ENCODE measurements at regions not wholly inside any gene's neighbourhood (a gene's known extent, or its start where the extent isn't known, plus 50 kb on each side); places are given as distances from the start of the nearest gene placed in this dataset.
"Not testable (repeated sequence)": the region's sequence is repeated elsewhere in the genome, so short reads cannot be mapped to it uniquely, and the experiment has no call there.

DNA sequence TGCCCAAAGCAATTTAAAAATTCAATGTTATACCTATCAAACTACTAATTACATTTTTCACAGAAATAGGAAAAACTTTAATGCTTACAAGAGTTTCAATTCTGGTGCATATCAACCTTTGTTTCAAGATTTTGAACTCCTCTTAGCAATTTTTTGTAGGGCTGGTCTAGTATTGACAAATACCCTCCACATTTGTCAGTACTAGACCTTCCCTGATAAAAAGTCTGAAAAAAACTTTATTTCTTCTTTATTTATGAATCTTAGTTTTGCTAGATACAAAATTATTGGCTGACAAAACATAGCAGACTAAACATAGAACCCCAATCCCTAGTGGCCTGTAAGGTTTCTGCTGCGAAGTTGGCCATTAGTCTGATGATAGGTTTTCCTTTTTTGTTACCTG is 1804.9 kb downstream of the EFNA5 start:
- DNase-seq = no peak

DNA sequence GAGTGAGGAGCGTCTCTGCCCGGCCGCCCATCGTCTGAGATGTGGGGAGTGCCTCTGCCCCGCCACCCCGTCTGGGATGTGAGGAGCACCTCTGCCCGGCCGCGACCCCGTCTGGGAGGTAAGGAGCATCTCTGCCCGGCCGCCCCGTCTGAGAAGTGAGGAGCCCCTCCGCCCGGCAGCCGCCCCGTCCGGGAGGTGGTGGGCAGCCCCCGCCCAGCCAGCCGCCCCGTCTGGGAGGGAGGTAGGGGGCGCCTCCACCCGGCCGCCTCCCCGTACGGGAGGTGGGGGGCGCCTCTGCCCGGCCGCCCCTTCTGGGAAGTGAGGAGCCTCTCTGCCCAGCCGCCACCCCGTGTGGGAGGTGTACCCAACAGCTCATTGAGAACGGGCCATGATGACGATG is 1811.4 kb downstream of the EFNA5 start:
- DNase-seq = not testable (repeated sequence)

DNA sequence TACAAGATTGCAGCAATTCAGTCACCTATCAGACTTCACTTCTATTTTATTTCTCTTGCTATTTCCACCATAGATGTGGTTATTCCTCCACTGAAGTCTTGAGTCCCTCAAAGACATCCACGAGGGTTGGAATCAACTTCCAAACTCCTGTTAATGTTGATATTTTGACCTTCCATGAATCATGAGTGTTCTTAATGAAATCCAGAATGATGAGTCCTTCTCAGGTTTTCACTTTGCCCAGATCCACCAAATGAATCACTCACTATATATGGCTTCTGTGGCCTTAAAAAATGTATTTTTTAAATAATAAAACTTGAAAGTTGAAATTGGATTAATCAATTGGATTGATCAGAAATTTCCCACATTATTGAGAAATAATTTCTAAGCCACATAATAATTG is 1821.0 kb downstream of the EFNA5 start:
- no peak for DNase-seq

DNA sequence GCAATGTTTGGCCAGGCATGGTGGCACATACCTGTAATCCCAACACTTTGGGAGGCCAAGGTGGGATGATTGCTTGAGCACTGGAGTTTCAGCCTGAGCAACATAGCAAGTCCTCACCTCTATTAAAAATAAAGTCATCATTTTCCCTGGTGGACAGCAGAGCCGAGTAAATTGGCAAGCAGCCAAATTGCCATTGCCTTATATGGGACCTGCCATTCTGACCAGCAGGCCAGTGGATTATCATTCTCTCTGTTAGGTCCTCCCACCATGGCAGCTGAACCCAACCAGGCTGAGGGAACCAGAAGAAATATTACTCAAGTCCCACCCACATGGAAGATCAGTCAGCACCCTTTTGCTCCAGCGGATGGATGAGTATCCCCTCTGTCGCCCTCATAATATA is 1829.9 kb downstream of the EFNA5 start:
- no peak for DNase-seq

DNA sequence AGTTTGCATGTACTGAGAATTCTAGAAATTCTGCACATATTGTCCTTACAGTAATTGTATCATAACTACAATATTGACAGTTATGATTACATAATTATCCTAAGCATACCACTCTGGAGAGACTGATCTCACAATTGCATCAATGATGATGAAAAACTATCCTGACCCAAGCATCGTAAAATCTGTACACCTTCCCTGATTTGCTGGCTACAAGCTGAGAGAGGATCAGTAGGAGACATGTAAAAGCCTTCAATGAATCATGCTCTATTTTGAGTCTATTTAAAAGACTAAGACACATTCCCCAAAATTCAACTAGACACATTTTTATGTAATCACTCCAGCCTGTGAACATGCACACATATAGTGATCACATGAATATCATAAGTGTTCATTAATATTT is 1833.8 kb downstream of the EFNA5 start:
- no peak for DNase-seq

DNA sequence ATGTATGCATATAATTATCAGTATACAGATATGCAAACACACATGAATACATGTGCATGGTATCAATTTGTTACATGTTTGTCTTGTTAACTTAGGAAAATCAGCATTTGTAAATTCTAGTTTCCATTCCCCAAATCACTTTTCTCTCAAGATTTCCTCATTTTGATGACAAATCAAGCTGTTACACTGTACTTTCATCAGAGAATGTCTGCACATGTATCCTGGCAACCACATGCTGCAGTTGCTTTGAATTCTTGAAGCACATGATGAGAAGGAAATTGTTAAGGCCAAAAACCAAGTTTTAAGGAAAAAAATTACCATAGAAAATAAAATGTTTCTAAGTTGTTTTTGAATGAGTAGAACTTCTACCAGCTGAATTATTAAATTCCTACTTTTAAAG is 1834.5 kb downstream of the EFNA5 start:
- no peak for DNase-seq

DNA sequence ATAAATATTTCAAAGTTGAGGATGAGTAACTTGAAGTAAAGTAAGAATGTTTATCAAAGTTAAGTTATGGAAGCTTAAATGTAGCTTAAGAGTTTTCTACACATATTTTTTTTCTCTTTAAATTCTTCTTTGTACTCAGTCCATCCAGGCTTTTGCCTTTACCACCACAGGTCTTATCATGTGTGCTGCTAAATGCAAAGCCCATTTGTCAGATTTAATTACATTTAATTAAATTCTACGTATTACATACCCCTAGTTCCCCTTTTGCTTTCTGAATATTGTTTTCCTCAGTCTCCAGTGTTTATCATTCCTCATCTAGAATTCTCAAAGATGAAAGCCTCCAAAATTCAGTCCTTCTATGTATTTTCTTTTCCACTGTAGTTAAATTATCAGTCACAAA is 1841.9 kb downstream of the EFNA5 start:
- no peak for DNase-seq

DNA sequence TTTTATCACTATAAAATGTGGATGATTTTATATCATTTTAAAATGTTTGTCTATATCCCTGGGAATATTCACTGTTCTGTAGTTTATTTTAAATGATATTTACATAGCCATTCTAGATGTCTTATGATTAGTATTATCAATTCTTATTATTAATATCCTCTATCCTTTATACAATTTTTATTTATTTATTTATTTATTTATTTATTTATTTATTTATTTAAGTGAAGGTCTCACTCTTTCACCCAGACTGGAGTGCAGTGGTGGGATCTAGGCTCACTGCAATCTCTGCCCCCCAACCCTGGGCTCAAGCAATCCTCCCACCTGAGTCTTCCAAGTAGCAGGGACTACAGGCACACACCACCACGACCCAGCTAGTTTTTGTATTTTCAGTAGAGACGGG is 1848.9 kb downstream of the EFNA5 start:
- no peak for DNase-seq

DNA sequence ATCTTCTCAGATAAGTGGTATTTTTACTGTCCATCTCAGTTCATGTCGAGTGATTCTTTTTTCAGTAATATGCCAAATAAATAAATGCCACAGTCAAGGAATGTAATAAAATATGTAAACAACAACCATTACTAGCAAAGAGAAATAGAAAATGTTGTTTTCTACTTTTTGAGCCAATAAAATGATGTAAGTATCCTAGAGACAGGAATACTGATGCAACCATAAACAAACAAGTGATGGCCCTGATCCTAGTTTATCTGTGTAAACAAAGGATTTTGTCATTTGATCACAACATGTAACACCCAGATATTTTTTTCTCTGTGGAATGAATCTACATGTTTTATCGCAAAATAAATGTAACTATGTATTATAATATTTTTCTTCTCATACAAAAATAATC is 1852.8 kb downstream of the EFNA5 start:
- DNase-seq = no peak

DNA sequence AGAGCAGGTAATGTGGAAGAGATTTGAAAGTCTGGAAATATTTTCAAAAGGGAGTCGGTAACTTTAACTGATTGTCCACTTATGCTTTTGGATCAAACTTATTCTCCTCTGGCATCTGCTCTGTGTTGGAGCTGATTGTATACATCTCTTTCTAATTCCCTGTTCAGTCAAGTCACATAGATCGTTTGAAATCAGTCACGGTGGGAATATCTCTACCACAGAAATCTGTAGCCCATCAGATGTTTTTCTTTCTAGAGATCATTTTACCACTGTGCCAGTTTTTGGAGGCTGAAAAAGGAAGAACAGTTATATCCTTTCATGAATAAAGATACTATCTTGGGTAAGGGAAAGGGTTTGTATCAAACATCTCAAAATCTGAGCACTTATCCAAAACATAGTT is 1853.3 kb downstream of the EFNA5 start:
- DNase-seq = no peak

DNA sequence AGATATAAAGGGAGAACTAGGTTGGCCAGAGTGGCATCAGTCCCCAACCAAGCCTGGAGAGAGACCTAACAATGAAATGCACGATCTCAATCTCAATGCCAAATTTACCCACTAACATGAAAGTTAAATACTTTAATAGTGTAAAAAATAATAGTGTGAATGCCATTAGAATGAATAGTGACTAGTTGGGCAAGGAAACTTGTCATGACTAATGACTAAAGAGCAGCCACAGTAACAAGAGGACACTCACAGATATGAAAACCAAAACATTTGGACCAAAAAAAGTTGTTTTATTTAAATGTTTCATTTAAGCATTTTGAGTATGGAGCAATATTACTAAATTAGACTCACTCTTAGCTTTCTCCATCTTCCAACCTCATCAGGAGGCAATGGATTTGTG is 1853.8 kb downstream of the EFNA5 start:
- no peak for DNase-seq

DNA sequence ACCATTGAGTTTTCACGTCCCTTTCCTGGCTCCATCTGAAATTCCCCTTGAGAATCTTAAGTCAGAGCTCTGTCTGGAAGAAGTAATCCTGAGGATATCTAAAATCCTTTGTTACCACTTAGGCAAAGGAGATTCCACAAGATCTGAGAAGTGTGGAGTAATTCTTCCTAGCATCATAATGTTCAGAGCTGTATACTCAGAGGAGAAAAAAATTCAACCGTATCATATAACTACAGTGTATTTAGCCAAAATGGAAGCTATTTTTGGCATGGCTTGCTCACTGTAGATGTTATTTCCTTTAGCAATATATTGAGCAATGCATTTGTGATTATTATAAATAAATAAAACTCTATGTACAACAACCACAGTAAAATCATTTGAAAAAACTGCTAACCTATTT is 1858.4 kb downstream of the EFNA5 start:
- DNase-seq = no peak

DNA sequence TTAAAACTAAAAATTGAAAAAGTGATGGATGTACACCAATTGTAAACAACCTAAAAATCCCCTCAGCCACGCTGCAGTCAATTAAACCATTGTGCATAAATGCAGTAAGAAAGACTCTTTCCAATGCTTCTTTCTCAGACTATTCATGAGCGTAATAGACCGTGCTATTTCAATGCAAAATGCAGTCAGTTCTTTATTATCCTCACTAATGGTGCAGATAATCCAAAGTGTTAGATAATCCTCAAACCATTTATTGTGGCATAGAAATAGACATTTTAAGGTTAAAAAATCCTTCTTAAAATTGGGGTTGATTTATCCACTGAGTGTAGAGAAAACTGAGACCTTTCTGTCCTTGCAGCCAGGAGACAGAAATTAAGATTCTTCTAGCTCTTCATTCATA is 1862.8 kb downstream of the EFNA5 start:
- DNase-seq = no peak

DNA sequence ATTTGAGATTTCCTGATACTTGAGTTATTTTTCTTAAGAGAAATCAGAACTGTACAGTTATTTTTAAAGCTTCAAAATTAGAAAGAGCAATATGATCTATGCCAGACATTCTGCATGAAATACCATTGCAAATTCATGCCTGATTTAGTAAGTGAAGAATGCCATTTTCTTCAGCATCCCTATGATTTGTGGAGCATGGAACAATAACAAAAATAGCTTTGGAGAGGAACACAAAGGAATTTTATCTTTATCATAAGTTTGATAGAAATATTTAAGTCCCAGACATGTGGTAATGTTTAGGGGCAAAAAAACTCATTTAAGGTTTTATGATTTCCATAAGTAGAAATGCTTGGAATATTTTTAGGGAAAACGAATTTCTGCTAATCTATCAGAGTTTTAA is 1863.4 kb downstream of the EFNA5 start:
- DNase-seq = no peak

DNA sequence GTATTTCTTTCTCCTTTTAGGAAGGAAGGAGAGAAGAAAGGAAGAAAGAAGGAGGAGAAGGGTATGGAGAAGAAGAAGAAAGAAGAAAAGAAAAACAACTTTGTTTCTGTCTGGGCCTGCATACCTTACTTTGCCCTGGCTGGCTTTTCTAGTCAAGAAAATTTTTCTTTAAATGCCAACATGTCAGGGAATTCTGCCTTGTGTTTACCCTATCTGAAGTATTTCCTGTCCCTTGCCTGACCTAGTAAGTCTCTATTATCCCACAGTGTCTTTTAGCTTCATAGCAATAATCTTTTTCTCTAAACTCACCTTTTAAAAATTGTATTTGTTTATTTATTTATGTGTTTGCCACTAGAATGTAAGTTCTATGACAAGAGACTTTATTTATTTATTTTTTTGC is 1864.1 kb downstream of the EFNA5 start:
- no peak for DNase-seq

DNA sequence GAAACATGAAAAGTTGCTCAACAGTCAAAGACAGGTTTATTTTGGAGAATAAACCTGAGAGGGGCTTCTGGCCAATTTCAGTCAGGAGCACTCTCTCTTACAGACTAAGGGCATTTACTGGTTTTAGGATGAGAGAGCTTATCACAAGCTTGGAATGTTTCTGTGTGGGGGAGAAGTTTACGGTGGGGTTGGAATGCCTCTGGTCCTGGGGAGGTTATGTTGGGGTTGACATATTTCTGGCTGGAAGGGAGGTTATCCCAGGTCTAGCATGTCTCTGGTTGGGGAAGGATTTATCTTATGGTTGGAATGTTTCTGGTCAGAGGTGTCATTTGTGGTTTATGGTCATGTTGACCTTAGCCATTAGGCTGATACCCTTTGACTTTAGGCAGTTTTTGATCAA is 1867.3 kb downstream of the EFNA5 start:
- DNase-seq = no peak

DNA sequence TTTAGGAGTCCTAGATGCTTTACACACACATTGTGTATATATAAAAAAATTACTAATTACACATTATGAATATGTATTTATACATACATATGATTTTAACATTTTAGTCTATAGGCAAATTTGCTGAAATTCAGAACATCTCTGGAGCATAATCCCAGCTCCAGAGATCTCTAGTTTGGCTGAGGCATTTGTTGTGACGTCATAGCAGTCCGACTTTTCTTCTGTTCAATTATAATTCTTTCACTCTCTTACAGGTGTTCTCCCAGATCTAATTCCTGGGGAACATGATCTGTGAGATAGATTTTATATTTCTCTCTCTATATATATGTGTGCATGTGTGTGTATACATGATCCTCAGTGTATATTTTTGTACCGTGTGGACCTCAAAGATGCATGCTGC is 1876.2 kb downstream of the EFNA5 start:
- DNase-seq = no peak

DNA sequence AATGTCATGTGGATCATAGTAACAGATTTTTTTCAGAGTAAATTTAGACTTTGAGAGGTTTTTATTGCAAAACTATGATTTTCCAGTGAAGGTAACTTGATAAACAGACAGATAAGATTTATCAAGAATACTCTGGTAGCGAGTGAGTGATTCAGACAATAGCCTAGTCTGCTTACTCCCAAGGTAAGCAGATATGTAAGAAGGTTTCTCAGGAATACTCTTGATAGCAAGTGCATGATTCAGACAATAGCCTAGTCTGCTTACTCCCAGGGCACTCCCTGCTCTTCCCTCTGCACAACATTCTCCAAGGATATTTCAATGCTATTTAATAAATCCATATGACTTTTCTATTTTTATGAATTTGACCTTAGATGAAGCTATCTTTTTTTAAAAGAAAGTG is 1881.5 kb downstream of the EFNA5 start:
- no peak for DNase-seq

DNA sequence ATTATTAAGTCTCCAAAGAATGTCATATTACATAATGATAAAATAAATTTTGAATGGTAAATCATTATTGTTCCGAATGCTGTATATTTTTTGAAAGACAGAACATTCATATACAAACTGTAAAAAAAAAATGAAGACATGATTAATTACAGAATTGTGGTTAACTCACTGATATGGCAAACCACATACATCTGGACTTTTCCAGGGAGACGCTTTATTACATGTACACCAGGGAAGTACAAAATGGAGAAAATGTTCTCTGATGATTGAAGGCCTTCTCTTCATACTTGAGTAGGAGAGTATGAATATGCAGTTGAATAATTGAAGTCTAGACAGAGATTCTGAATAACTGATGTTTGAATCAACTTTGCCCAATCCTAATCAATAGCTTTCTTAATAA is 1886.9 kb downstream of the EFNA5 start:
- no peak for DNase-seq

DNA sequence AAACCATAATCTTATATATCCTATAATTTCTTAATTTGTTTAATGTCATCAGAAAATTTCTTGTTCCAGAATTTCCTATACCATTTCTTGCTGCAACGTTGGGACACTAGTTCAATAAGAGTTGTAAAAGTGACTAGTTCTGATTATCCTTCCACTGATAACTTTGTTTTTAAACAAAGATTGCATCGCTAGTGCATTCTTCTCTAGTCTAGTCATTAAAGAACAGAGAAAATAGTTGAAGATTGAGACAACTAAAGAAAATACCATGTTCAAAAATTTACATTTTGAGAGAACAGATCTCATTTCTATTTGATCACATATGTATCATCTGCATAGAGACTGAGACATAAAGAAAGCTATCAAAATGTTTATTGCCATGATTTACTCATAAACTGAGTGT is 1888.2 kb downstream of the EFNA5 start:
- no peak for DNase-seq

DNA sequence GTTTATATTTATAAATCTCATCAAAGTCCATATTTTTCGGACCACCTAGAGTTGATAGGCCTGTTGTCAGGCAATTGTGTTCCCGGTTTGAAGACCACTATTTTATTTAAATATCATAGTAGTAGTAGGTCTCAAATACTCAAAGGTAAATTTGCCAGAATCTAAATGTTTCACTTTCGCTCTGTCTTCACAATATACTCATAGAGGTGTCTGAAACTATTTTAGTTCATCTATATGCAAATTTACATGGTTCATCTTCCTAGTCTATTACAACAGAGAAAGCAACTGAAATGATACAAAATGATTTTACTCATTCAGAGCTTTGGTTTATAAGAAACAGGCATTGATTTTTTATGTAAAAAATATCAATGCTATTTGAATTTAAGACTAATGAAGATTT is 1897.5 kb downstream of the EFNA5 start:
- DNase-seq = no peak

DNA sequence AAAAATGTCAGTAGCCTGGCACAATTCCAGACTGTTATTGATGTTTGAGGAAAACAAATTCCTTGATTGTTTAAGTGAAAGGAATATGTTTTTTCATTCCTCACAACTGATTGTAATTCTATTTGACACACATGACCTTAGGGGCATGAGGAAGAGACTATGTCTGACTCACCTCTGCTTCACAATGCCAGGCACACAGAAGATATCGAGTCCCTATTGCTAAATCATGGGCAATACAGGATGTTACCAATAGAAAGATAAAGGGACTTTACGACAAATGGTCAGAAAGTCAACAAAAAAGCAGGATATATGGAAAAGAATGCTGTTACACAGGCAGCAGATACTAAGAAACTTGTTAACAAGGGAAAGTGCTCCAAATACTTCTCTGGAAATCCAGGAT is 1903.5 kb downstream of the EFNA5 start:
- no peak for DNase-seq

DNA sequence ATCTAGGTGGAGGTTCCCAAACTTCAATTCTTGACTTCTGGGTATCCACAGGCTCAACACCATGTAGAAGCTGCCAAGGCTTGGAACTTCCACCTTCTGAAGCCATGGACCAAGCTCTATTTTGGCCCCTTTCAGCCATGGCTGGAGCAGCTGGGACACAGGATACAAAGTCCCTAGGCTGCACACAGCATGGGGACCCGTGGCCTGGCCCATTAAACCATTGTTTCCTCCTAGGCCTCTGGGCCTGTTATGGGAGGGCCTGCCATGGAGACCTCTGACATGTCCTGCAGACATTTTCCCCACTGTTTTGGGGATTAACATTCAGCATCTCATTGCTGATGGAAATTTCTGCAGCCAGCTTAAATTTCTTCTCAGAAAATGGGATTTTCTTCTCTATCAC is 1908.0 kb downstream of the EFNA5 start:
- DNase-seq = no peak

DNA sequence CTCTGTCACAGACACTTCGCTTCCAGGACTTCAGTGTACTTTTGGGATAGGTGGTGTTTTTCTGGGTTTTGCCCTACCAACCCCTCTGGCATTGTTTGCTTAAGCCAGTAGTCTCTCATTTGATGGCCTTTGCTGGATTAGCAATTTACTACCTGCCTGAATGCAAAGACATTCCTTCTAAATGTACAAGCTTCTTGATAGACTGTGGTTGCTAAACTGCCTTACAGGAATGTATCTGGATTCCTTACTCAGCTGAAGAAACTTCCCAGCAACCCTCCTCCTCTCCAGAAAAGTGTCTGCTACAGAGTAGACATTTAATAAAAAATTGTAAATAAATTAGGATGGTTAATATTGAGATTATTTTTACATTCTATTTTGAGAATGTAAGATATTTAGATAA is 1916.7 kb downstream of the EFNA5 start:
- no peak for DNase-seq

DNA sequence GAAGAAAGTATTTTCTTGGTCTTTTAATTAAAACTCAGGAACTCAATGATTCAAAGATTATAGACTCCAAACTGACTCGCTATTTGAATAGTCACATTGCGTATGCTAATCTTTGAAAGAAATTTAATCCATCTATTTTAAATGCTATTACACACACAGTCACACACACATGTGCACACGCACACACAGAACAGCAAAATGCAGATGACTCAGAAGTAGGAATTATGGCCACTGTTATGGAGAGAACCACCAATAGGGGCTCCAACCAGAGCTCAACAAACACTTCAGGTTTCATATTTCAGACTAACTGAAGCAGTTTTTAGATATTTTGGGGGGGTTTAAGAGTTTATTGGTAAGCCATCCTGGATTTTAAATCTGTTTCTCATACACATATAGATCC is 1917.9 kb downstream of the EFNA5 start:
- no peak for DNase-seq

DNA sequence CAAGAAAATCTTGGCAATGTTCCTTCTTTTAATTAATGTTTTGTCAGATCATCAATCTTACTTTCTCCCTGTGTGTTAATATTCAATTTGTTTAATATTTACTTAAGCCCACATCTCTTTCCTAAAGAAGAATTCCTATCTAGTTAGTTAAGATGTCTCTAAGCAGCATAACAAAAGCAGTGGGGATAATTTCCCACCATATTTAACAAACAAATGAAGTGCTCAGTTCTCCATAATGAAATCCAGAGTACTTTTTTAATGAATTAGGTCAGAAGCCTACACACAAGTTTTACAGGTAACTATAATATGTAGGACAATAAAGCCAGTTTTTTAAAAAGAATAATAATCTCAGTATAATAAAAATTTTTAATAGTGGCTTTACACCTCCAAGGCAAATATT is 1918.8 kb downstream of the EFNA5 start:
- no peak for DNase-seq

DNA sequence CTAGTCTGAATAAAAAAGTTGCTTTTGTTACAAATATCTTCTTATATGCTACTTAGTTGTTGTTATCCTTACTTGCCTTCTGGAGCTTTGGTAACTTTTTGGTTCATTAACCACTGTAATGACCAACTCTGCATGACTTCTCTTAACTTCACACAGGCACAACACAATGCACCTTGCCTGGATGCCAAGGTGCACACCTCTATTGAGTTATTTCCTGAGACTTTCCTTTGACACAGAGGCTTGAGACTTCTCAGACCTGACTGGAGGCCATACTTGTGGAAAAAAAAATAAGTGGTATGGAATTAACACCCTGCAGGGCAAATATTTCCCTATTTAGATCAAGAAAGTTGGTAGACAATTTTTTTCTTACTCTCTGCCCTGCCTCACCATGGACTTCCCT is 1925.6 kb downstream of the EFNA5 start:
- DNase-seq = no peak

Data from DMS 273 treated with DMSO at 0.1 percent for 48 hours (cell line).